Endodermal cell (in vitro differentiated cells): ENCODE measurements at regions not wholly inside any gene's neighbourhood (a gene's known extent, or its start where the extent isn't known, plus 50 kb on each side); places are given as distances from the start of the nearest gene placed in this dataset.

Experiments
- DNase-seq: peaks from one replicate; pipeline ENCODE4 v3.0.0-alpha.2; 2017
- H3K27ac ChIP-seq: 2 replicates; pipeline ENCODE4 v1.5.1; 2013; ENCODE audit warnings: mild to moderate bottlenecking, low read depth, low read length, moderate library complexity
- H3K27me3 ChIP-seq: 2 replicates; pipeline ENCODE4 v1.6.1; 2013; ENCODE audit warnings: mild to moderate bottlenecking, low read length, moderate library complexity; ENCODE audit not compliant: insufficient read depth, control insufficient read depth, poor library complexity, severe bottlenecking
- H3K36me3 ChIP-seq: 2 replicates; pipeline ENCODE4 v1.7.0; 2013; ENCODE audit warnings: mild to moderate bottlenecking, low read length, moderate library complexity; ENCODE audit not compliant: control insufficient read depth, insufficient read depth
- H3K4me1 ChIP-seq: one replicate; pipeline ENCODE4 v1.7.0; 2013; ENCODE audit warnings: low read length; ENCODE audit not compliant: control insufficient read depth, insufficient read depth
- H3K4me3 ChIP-seq: 2 replicates; pipeline ENCODE4 v1.5.1; 2013; ENCODE audit warnings: mild to moderate bottlenecking, low read length, moderate library complexity
- H3K9ac ChIP-seq: 2 replicates; pipeline ENCODE4 v1.6.1; 2013; ENCODE audit warnings: mild to moderate bottlenecking, low read length, moderate library complexity; ENCODE audit not compliant: poor library complexity, severe bottlenecking; ENCODE audit errors: extremely low read depth
- H3K9me3 ChIP-seq: 2 replicates; pipeline ENCODE4 v1.6.1; 2013; ENCODE audit warnings: mild to moderate bottlenecking, low read length, moderate library complexity; ENCODE audit not compliant: control insufficient read depth
- H3K27ac Mint-ChIP-seq: 2 replicates; pipeline ENCODE4 v1.8.0; 2020; ENCODE audit warnings: mixed read lengths
- H3K27me3 Mint-ChIP-seq: 2 replicates; pipeline ENCODE4 v1.8.0; 2021; ENCODE audit warnings: mild to moderate bottlenecking, mixed read lengths; ENCODE audit not compliant: insufficient read depth
- H3K36me3 Mint-ChIP-seq: 2 replicates; pipeline ENCODE4 v1.8.0; 2020; ENCODE audit warnings: low read depth, mixed read lengths
- H3K4me1 Mint-ChIP-seq: 2 replicates; pipeline ENCODE4 v1.8.0; 2020; ENCODE audit warnings: mixed read lengths
- H3K4me3 Mint-ChIP-seq: 2 replicates; pipeline ENCODE4 v1.8.0; 2020; ENCODE audit warnings: mild to moderate bottlenecking, moderate library complexity, mixed read lengths
- H3K9me3 Mint-ChIP-seq: 2 replicates; pipeline ENCODE4 v1.8.0; 2020; ENCODE audit warnings: mild to moderate bottlenecking, mixed read lengths
- CTCF ChIP-seq: fragments of 200-600 bp; sonication (generic); conservative IDR thresholded peaks from 2 replicates; pipeline ENCODE4 v1.5.0; 2021; ENCODE audit warnings: antibody characterized with exemption, mild to moderate bottlenecking
- WGBS, 2 experiments: methylation state at CpG; one replicate each; pipeline versions ENCODE4 v1.1.5 to v1.1.7; 2013; ENCODE audit warnings: missing lambda C conversion rate in 2 of 2, mixed read lengths in 1 of 2; ENCODE audit not compliant: insufficient coverage in 1 of 2, insufficient read length in 1 of 2; 5-methylcytosine and 5-hydroxymethylcytosine counted together

- no peaks in the 10 kb centered on the region for H3K9me3 ChIP-seq
- WGBS, 2 experiments = 90 to 92% methylated on average over 11 to 21 of the region's 21 CpGs
- peak overlapping the region; percentile 45 for H3K4me3 Mint-ChIP-seq
- no peaks in the 10 kb centered on the region for H3K9me3 Mint-ChIP-seq
- TF ChIP-seq CTCF = peak; percentile 78
- H3K36me3 ChIP-seq = no peaks in the 10 kb centered on the region
- H3K27me3 Mint-ChIP-seq = no peaks in the 10 kb centered on the region
- H3K27ac Mint-ChIP-seq = no peak overlapping the region
- no peak overlapping the region for H3K27ac ChIP-seq
- H3K27me3 ChIP-seq = no peaks in the 10 kb centered on the region
- H3K4me3 ChIP-seq = no peak overlapping the region
- H3K4me1 ChIP-seq = no peaks in the 10 kb centered on the region
- peak; percentile 80 for DNase-seq
- H3K4me1 Mint-ChIP-seq = no peaks in the 10 kb centered on the region
- H3K36me3 Mint-ChIP-seq = no peaks in the 10 kb centered on the region
- no peak overlapping the region for H3K9ac ChIP-seq
Observed at GRCh38 chr1:189149547-189150375, 1327.9 kb downstream of the BRINP3 start.

GRCh38 chr1:189150624-189151023, 1327.0 kb downstream of the BRINP3 start:
- Mint-ChIP-seq H3K4me3 (no peak overlapping the region), H3K36me3 (no peaks in the 10 kb centered on the region), H3K4me1 (no peaks in the 10 kb centered on the region), H3K27ac (no peak overlapping the region), H3K27me3 (no peaks in the 10 kb centered on the region), H3K9me3 (no peaks in the 10 kb centered on the region)
- TF ChIP-seq CTCF = no peak
- Histone ChIP-seq H3K9ac (no peak overlapping the region), H3K36me3 (no peaks in the 10 kb centered on the region), H3K4me1 (no peaks in the 10 kb centered on the region), H3K27ac (no peak overlapping the region), H3K4me3 (no peak overlapping the region), H3K9me3 (no peaks in the 10 kb centered on the region), H3K27me3 (no peaks in the 10 kb centered on the region)
- DNase-seq = no peak
- 95 to 98% methylated on average over 3 to 6 of the region's 6 CpGs for WGBS, 2 experiments

GRCh38 chr1:189151361-189151760, 1326.3 kb downstream of the BRINP3 start:
- H3K36me3 ChIP-seq = no peaks in the 10 kb centered on the region
- Mint-ChIP-seq H3K4me1 (no peaks in the 10 kb centered on the region), H3K4me3 (no peak overlapping the region), H3K27me3 (no peaks in the 10 kb centered on the region), H3K27ac (no peak overlapping the region), H3K9me3 (no peaks in the 10 kb centered on the region), H3K36me3 (no peaks in the 10 kb centered on the region)
- no peak for DNase-seq
- TF ChIP-seq CTCF = no peak
- no peaks in the 10 kb centered on the region for H3K9me3 ChIP-seq
- H3K27ac ChIP-seq = no peak overlapping the region
- no peaks in the 10 kb centered on the region for H3K27me3 ChIP-seq
- WGBS, 2 experiments = 77% methylated on average over 1 of the region's 2 CpGs; no CpG with 5 or more reads in 1 of the 2 experiments
- H3K9ac ChIP-seq = no peak overlapping the region
- H3K4me3 ChIP-seq = no peak overlapping the region
- no peaks in the 10 kb centered on the region for H3K4me1 ChIP-seq
